Epidermal melanocyte (primary cell): ENCODE measurements at regions not wholly inside any gene's neighbourhood (a gene's known extent, or its start where the extent isn't known, plus 50 kb on each side); places are given as distances from the start of the nearest gene placed in this dataset.
"Not testable (repeated sequence)": the region's sequence is repeated elsewhere in the genome, so short reads cannot be mapped to it uniquely, and the experiment has no call there.

Experiments used
- DNase-seq: peaks from one replicate; pipeline ENCODE4 v3.0.0; 2011; ENCODE audit warnings: low spot score; ENCODE audit not compliant: insufficient read length

DNA sequence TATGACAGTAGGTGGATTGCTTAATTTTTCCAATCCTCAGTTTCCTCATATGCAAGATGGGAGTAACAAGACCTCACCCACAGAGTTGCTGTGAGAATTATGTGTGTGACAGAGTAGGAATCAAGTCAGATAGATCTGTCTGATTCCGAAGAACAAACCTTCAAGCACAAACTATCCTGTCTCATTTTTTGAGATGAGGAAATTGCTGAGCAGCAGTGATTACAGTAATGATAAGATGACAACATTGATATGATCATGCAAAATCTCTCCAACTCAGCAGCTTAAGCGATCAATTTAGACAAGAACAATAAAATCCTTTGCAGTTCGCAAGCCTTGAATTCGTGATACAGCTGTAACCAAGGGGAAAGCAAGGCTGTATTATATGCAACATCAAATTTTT, 474.1 kb downstream of the OMA1 start:
- no peak for DNase-seq

DNA sequence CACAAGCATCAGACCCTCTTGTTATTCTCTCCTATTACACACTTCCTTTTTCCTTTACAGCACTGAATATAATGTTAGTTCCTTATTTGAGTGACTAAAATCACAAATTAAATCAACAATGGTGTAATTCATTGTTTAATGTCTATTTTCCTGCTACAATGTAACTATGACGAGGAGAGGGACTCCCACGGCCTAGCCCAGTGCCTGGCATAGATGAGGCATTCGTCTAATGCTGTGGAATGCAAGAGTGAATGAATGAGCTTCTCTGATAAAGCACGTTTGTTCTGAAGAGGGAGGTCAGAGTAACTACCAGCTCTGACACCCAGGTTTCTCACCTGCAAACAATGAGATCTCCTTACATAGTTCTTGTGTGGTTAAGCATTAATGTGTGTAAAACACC, 479.4 kb downstream of the OMA1 start:
- DNase-seq = no peak

DNA sequence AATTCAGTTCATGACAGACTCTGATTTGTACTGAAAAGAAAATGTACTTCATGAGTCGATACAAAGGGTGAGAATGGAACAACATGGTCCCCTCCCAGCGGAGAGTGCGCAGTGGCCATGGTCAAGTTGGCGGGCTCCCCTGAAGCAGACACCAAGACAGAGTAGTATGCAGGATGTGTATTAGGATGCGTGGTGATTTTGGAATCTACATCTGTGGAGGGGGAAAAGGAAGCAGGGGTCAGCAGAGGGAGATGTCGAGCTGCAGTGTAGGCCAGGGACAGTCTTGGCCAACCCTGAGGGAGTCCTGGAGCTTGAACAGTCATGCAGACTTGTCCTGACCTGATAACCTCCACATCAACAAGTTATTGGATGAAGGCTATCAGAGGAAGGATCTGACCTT, 481.0 kb downstream of the OMA1 start:
- no peak for DNase-seq

DNA sequence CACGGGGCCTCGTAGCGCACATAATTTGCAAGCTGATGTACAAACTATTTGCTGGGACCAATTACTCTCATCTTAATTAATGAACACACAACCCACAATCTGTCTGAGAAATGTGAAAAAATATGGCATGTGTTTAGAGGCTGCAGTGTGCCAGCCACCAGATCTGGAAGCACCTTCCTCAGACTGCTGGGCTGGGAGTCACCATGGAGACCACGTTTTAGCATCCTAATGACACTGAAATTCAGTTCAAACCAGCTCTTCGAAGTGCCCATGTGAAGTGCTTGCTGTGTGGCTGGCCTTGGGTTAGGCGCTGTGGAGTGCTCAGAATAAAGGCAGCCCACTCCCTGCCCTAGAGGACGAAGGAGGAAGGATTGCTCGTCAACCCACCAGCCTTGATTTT, 482.4 kb downstream of the OMA1 start:
- no peak for DNase-seq

DNA sequence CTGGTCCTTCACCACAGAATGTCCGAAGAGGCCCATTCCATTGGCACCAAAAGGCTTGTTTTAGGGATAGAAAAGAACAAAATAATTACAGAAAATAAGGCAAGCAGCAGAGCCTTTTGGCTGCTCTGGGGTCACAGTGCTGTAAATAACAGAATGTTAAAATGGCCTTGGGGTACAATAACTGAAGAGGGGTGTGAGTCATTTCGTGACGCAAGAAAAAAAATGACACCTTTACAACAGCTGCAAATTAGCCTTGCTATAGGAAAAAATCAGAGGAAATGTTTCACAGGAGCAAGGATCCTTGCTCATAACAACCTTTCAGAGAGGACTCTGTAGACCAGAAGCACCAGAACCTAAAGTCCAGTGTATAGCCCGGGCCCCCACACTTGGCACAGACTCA, 483.4 kb downstream of the OMA1 start:
- DNase-seq = no peak

DNA sequence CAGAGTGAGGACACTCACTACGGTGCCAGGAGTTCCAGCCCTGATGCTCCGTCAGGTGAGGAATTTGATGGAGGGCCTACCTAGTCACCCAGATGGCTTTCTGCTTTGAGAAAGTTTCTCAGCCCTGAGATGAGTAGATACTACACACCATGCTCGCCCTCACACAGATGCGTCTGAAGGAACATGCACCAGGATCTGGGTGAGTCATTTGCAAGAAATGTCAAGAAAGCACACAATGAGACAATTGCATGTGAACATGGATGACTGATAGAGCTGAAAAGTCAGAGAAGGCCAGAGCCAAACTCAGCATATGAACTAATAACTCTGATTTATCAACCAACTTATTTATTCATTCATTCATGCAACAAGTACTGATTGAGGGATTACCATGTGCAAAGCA, 483.9 kb downstream of the OMA1 start:
- DNase-seq = no peak

DNA sequence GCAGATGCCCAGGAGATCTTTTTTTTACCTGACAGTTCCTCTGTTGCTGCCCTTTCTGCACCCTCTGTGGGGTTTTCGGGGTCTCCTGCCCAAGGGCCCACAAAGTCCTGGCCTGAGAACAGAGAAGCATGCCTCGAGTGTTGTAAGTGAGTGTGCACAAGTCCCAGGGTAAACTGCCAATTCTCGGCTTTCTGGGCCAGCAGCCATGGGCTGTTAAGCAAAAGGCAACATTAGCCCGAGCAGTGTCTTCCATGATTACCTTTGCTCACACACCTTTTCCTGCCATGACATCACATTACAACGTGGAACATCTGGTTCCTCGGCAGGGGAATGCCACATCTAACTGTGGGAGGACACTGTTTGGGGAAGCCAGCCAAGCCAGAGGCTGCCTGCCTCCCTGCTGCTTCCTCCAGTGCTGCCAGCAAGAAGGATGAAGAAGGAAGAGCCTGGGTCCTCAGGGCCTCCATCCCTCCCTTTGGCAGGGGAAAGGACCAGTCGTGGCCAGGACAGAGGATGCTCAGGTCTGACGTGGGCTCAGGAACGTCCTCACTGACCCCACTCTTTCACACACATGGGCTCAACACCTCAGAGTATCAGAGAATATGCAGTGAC, 485.9 kb downstream of the OMA1 start:
- no peak for DNase-seq

DNA sequence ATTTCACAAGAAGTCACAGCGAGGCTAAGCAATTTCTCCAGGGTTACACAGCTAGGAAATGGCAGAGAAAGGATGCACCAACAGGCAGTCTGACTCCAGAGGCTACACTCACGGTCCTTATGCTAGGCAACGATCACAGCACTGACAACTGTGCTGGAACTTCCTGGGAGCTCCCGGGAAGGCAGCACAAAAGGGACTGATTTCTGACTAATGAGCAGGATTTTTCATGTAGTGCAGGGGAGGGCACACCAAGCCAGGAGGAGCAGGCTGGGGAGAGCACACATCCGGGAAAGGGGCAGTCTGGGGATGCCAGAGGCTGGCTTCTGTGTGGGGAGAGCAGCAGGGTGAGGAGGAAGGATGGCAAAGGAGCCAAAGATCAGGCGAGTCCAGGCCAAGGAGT, 486.7 kb downstream of the OMA1 start:
- no peak for DNase-seq

DNA sequence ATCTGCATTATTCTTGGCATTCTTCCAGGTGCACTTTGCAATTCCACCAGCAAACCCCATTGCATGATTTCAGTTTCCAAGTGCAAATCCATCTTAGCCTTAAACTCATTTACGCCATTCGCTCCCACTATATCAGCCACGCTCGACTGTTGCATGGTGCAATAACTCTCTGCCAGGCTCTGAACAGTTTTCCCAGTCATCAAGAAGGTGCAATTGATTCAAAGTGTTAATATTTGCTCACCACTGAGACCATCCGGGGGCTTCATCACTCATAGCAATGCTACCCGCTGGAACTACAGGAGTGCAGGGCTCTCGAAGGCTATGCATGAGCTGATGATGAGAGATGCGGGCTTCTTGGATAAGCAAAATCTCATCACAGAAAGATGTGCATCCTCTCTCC, 488.2 kb downstream of the OMA1 start:
- DNase-seq = no peak

DNA sequence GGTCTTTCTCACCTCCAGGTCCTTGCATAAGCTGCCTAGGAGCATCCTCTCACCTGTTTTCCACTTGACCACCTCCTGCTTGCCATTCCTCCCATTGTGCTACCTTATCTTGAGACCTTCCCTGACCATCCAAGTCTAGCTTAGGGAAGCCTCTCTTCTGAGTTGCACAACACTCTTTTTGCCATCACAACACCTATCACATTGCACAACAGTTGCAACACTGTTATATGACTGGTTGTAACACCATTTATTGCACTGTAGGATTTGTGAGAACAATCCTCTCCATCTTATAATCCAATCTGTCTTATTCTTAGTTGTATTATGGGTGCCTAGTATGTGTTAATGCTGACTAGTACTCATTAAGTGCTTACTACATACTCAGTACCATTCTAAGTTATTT, 488.7 kb downstream of the OMA1 start:
- no peak for DNase-seq

DNA sequence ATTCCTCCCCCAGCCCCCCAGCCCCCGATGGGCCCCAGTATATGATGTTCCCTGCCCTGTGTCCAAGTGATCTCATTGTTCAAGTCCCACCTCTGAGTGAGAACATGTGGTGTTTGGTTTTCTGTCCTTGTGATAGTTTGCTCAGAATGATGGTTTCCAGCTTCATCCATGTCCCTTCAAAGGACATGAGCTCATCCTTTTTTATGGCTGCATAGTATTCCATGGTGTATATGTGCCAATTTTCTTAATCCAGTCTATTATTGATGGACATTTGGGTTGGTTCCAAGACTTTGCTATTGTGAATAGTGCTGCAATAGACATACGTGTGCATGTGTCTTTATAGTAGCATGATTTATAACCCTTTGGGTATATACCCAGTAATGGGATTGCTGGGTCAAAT, 495.3 kb downstream of the OMA1 start:
- DNase-seq = not testable (repeated sequence)

DNA sequence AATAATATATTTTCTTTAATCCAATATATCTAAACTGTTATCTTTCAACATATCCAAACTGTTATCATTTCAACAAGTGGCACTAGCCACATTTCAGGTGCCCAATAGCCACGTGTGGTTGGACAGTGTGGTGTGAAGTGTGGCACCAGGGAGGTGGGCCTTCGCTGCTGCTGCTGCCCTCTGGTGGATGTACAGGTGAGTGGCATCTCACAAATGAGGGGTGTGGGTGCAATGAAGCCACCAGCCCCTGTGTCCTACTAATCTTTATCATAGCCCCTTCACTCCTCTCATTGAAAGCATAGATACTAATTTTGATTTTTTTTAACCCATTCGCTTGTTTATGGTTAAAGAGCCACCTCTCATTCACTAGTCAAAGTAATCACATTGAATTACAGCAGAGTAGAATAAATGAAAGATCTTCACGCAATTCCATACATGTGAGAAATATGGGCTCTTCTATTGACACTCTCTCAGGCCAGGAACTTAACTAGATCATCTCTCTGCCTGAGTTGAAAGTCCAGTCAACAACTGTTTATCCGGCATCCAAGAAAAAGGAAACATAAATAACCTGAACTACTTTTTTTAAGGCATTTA, 499.2 kb downstream of the OMA1 start:
- no peak for DNase-seq

DNA sequence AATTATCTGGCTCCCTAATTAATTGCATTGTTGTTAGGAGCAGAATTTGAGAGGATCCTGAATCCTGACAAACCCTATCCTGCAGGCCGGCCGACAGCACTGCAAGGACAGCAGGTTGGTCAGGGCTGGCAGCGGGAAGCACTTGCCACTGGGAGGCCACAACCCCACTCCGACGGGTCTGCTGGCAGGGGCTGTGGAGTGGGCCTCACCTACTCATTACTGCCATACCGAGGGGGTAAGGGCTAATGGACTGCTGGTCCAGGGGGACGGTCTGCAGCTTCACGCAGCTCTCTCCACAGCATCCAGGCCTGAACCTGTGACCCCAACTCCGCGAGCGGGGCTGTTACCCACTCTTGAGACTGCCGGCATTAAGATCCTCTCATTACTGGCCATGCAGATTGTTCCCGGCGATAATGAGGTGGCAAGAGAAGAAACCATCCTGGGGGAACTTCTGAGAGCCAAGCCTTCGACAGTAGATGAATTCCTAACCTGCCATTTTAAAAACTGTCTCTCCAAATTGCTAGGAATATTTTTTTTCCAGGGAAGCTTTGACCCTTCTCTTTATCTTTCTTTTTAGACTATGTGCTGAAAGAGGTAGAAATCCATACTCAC, 501.3 kb downstream of the OMA1 start:
- no peak for DNase-seq

DNA sequence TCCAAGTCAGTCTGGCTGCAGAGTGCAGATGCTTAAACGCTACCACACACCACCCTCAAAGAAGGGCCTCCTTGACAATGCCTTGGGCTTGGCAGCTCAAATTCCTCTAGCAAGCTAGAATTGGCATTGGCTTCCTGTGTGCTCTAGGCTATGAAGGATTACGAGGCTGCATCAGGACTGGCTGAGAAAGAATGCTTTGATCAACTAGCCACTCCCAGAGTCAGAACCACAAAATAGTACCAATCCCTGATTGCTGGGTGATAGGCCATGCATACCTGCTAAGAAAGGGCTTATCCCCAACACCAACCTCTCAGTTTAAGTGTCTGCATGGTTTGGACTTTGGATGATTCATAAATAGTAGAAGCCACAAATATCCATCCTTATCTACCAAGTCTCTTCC, 504.9 kb downstream of the OMA1 start:
- no peak for DNase-seq

DNA sequence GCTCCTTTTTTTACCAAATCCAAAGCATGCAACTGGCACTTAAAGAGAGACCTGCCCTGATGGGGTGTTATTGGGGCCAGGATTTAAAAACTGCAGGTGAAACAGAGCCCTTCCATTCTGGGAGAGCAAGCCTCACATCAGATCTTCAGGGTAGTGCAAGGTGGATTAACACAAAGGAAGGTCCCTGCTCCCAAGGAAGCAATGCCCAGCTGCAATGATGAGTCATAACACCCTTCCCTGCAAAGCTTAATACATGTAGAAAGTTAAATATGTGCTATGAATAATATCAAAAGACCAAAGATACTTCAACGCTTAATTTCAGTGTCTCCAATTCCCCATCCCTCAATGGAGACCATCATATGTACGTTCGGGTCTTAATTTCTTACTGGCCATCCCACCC, 508.0 kb downstream of the OMA1 start:
- DNase-seq = no peak

DNA sequence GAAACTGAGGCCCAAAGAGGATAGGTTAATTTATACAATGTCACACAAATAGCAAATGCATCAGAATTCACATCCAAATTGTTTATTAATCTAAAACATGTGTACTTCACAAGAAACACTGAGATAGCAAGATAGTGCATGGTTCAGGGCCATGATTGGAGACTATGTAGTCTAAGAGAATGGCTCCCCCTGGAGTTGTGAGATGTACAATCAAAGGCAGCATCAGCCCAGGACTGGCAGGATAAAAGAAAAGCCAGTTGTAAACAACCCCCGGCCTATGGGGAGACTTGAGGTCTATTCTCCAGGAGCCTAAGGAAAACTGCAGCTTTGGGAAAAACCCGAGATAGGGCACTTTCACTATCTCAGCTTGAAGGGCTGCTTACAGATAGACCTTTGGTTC, 511.0 kb downstream of the OMA1 start:
- no peak for DNase-seq

DNA sequence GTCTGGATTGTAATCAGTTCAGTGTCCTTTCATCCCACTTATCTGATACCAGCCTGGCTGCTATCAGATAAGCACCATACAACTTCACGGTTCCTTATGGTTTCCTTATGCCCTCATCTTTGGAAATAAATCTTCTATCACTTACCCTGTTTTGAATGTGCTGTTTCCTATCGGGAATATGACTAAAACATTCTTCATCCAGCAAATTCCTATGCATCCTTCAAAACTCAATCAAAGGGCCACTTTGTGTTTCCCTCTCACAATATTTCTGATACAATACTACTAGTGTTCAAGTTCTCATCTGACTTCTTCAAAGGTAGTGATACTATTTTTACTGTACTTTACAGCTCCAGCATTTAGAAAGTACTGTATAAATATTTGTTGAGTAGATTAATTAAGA, 513.2 kb downstream of the OMA1 start:
- DNase-seq = no peak

DNA sequence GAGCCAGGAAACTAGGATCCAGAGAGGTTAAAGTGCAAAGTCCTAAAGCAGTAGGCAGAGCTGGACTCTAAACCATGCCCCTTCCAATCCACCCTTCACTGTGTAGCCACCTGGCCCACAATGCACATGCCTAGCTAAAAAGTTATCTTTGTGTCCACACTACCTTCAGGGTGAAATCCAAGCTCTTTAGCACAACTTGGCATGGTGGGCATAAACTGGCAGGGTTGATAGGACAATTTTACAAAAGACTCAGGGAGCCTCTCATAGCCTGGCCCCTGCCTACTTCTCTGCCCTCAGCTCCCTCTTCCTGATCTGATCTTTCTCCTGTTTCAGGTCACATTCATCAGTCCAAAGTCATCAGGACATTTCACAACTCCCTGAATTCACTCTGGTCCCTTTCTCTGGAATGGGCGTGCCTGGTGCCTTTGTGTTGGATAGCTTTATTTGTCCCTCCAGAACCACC, 513.9 kb downstream of the OMA1 start:
- DNase-seq = no peak

DNA sequence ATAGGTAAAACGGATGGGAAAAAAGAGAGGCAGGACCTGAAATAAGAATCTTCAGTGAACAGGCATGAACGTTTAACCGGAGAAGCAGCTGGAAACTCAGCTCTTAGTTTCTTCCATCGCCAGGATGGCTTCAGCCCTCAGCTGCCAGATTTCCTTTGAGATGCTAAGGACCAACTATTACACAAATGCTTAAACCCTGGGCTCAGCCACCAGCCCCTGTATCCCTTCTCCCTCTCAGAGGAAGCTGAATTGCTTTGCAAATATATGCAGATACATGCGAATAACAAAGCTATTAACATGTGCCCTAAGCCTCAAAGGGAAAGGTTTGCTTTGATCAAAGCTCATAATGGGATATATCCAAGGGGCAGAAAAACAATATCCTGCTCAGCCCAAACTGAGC, 515.1 kb downstream of the OMA1 start:
- no peak for DNase-seq

DNA sequence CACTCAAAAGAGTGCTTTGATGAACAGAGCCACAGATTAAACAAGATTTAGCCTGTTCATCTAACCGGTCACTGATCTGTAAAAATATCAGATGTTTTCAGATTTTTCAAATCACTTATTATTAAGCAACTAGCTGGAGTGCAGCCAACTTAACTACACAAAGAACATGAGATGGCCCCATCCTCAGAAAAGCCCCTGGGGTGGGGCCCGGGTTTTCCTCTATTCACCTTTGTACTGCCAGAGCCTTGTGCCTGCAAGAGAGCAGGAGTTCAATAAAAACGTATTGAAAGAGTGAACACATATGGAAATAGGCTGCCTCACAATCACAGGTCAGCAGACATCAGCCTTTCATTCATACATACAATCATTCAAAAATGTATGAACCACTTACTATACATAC, 516.1 kb downstream of the OMA1 start:
- no peak for DNase-seq

DNA sequence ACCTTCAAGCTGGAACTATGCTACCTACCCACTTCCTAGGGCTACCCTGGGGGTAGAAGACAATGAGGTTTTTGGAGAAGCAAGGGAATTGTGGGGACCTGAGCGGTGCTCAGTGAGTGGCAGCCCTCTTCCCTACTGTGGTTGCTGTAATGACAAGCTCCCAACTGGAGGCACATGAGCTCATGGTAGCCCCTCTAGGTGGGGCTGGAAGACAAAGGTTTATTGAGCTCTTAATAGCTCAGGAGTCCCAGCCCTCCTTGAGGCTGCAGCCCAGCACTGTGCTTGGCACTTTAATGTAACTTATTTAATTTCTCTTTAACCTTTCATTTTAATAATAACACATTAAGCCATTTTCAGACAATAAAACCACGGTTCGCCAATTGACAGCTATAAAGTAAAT, 528.9 kb downstream of the OMA1 start:
- no peak for DNase-seq

DNA sequence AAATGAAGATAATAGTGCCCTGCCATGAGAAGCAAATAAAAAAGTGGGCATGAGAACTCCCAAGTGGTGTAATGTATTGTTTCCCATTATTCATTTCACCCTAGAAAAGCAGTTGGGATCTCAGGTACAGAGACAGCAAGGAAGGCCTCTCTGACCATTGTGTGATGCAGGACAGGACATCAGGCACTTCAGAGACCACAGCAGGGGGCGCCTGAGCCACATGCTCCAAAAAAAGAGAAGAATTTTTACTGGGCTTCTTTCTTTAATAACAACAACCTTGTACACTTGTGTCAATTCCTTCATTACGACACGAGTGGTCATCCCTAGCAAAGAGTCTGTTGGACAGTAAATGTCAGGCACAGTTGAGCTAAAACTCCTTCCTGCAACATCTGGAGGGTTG, 533.3 kb downstream of the OMA1 start:
- DNase-seq = no peak

DNA sequence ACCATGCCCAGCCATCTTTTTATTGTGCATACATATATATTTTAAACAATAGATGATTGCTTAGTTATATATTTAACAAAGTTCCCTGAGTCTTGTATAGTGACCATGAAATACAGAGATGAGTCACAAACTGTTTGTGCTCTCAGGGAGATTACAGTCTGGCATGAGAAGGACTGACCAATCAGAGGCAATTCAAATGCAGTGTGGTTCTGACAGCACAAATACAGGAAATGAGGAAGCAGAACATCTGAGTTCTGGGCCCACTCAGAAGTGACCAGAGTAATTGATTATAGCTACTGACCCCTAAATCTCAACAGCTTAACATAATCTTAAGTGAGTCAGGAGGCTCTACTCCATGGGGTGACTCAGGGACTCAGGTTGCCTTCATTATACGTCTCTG, 534.5 kb downstream of the OMA1 start:
- no peak for DNase-seq
